ENCODE measurements at regions not wholly inside any gene's neighbourhood (a gene's known extent, or its start where the extent isn't known, plus 50 kb on each side); places are given as distances from the start of the nearest gene placed in this dataset.
"Not testable (repeated sequence)": the region's sequence is repeated elsewhere in the genome, so short reads cannot be mapped to it uniquely, and the experiment has no call there.

DNA sequence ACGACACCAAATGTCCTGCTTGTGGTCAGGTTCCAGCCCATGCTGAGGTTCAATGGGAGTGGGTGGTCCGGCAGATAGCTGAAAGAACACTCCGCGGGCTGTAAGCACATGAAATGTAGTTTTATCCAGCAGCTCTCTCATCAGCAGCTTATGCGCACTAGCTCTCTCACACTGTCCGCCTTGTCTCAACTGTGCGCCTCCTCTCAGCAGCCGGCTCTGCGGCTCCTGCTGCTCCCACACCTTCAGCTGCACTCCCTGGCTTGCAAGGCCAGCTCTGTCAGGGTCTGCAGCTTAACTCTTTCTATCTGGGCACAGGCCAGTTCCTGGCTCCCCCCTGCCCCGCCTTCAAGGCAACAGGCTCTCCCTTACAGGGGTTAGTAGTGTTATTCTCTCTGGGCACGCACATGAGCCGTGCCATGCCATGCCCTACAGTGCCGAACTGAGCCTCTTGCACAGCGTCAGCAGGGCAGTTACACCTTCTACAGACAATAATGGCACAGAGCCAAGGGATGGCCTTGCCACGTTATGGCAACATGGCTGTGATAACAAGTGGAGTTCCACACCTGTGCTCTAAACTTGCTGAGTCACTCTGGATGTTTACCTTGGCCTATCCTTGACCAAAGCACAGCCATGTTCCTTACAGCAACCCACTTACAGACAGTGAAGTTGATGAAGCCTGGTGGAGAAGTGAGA lies 84.0 kb upstream of the LRFN2 start:
- DNase-seq, result peak; percentile 51

GRCh38 chr6:40669343-40669742 lies 82.2 kb upstream of the LRFN2 start:
- no peak for DNase-seq

- DNase-seq, result no peak
Measured at GRCh38 chr6:40668203-40668602, 81.0 kb upstream of the LRFN2 start.

GRCh38 chr6:40666530-40666929 lies 79.4 kb upstream of the LRFN2 start:
- no peak for DNase-seq

GRCh38 chr6:40661726-40662125 lies 74.6 kb upstream of the LRFN2 start:
- DNase-seq, result no peak

GRCh38 chr6:40656772-40657171 lies 69.6 kb upstream of the LRFN2 start:
- not testable (repeated sequence) for DNase-seq

DNA sequence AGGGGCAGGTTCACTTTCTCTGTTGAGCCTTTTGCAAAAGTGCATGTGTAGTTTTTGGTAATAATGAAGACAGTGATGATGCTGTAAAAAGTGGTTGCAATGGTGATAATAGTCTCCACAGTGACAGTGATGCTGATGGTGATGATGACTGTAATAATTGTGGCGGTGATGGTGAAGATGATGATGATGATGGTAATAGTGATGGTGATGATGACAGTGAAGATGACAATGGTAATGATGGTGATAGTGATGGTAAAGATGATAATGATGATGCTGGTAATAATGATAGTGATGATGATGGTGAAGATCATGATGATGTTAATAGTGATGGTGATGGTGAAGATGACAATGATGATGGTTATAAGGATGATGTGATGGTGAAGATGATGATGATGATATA lies 67.7 kb upstream of the LRFN2 start:
- DNase-seq, result no peak

DNA sequence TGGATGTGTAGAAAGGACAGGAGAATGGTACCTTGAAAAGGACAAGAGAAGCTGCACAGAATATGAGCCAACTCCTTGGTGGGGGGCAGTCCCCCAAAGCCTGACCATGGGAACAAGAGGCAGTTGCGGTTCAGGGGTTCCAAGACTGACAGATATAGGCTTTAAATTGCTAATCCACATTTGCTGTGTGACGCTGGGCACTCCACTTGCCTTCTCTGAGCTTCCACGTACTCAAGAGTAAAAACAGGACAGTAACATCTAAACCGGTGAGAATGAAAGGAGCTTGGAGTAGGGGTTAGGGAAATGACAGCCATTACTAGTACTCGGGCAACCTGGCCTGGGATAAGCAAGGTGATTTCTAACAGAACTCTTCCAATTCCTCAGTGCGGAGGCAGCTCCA lies 57.9 kb upstream of the LRFN2 start:
- DNase-seq, result no peak

- no peak for DNase-seq
Measured at GRCh38 chr6:40642837-40643236, 55.7 kb upstream of the LRFN2 start.

- no peak for DNase-seq
Measured at GRCh38 chr6:40642190-40642589, 55.0 kb upstream of the LRFN2 start.

GRCh38 chr6:40640599-40641227 lies 53.5 kb upstream of the LRFN2 start:
- peak; percentile 45 for DNase-seq

Measured in NCI-H510A treated with DMSO at 0.1 percent for 48 hours (cell line).